Vagina (tissue), 2 donors: ENCODE measurements at regions not wholly inside any gene's neighbourhood (a gene's known extent, or its start where the extent isn't known, plus 50 kb on each side); places are given as distances from the start of the nearest gene placed in this dataset.

Source experiments
- CTCF ChIP-seq, 3 experiments: fragments of 450-650 bp in 2 of 3; fragments of 200-600 bp in 1 of 3; sonication (generic) in 1 of 3; IDR thresholded peaks; one replicate each; pipeline ENCODE4 v1.5.1; 2017 to 2019; ENCODE audit warnings: antibody characterized with exemption in 3 of 3, mild to moderate bottlenecking in 2 of 3, moderate library complexity in 2 of 3
- POLR2A ChIP-seq, 2 donors: fragments of 450-650 bp; IDR thresholded peaks; one replicate each; pipeline ENCODE4 v1.6.1; 2017; ENCODE audit warnings: antibody characterized with exemption in 2 of 2, mild to moderate bottlenecking in 2 of 2, moderate library complexity in 2 of 2
- POLR2AphosphoS5 ChIP-seq, 2 donors: sonication (generic); formaldehyde crosslinking; IDR thresholded peaks; one replicate each; pipeline ENCODE4 v1.9.0; 2017; ENCODE audit warnings: antibody characterized with exemption in 2 of 2, mild to moderate bottlenecking in 2 of 2, low read depth in 1 of 2; ENCODE audit not compliant: insufficient read depth in 1 of 2

GRCh38 chr2:176692533-176692932, 423.3 kb downstream of the MTX2 start:
- no peak for TF ChIP-seq POLR2A (IDR thresholded peaks at IDR 0.05)
- no peak for TF ChIP-seq CTCF (IDR thresholded peaks at IDR 0.05)
- no peak for TF ChIP-seq POLR2AphosphoS5 (IDR thresholded peaks at IDR 0.05; ENCODE audit: insufficient read depth in 1 of 2, low read depth in 1 of 2)
